ACHN (cell line): ENCODE measurements at regions not wholly inside any gene's neighbourhood (a gene's known extent, or its start where the extent isn't known, plus 50 kb on each side); places are given as distances from the start of the nearest gene placed in this dataset.

Source experiments
- DNase-seq: peaks from one replicate; pipeline ENCODE4 v3.0.0-alpha.2; 2015
- in situ Hi-C: cut with HindIII; loops from 2 replicates; pipeline ENCODE4 v1.10.0; 2017; ENCODE audit warnings: low sequenced_read_pairs, low pct_ligation_motif_present, low pct_unique_long_range_greater_than_20kb

DNA sequence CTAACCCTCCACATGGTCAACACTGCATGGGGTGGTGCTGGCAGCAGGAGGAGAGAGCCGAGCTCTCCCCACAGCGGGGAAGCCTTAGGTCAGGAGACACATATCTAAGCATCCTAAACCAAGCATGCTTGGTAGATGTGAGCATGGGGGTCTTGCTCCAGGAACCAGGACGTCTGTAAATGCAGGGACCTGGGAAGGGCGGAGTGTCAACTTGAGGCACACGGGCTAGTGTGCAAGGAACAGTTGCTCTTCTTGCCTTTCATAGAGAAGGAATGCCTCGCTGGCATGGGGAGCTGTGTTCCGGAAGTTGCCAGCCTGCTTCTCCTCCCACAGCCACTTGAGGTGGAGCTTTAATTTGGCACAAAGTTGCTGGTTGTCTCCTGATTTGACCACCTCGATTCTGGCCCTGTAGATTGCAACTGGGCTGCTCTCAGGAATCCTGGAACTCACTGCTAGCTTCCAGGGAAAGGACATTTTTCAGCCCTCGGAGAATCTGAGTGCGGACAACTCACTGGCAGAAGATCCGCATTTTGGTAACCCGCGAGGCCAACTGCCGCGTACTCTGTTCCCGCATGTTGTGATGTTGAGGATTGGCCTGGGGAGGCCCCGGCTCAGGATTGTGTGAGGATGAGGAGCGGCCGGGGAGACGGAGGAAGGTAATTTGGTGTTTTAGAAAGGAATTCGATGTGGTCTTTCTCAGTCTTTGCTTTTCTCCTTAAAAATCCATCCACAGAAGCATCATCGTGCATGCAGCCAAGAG, 370.3 kb upstream of the IRX1 start:
- no peak for DNase-seq
- in situ Hi-C loops: no loop called here

- in situ Hi-C loops: no loop called here
- no peak for DNase-seq
These were observed 372.7 kb upstream of the IRX1 start for GRCh38 chr5:3222924-3223323.

- DNase-seq: no peak
- in situ Hi-C loops: no loop called here
These were observed 374.2 kb upstream of the IRX1 start for GRCh38 chr5:3221432-3221831.

DNA sequence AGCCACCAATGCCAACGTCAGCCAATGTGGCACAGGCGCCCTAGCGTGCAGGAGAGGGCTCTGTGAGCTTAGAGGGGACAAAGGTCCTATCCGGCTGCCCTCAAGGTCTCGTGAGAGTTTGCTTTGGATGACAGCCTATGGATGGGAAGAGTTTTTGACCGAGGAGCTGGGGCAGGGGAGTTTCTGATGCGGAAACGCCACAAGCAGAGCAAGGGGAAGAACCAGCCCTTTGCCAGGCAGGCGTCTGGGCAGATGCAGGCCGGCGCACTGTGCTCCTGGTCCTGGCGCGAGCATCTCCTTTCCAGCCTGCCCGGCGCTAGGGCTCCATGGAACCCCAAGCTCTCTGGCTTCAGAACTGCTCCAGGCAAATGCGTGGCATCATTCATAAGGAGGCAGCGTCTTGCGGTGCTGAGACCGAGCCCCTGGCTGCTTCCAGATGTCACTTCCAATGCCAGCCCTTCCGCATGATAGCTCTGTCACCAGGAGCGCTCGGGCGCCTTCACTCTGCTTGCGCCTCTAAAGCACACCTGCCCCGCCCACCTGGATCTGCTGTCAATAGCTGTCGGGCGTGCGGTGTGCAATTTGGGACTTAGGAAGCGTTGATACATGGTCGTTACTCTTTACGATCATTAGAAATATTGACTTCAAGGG, 374.9 kb upstream of the IRX1 start:
- DNase-seq: no peak
- in situ Hi-C loops: no loop called here

DNA sequence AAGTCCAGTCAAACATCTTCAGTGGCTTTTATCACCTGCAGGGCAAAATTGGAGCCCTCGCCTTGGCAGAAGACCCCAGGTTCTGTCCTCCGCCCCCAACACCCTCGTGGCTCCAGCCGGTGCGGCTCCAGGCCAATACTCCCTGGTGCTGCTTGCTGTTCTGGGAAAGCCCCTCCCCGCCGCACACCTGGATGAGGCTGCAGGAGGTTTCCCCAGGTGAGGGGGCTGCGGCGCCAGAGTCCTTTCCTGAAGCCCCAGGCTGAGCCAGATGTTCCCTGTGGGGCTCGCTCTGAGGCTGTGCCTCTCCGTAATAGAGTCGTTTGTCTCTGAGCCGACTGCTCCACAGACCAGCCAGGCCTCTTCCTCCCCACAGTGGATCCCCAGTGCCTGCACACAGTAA, 375.4 kb upstream of the IRX1 start:
- in situ Hi-C loops: no loop called here

DNA sequence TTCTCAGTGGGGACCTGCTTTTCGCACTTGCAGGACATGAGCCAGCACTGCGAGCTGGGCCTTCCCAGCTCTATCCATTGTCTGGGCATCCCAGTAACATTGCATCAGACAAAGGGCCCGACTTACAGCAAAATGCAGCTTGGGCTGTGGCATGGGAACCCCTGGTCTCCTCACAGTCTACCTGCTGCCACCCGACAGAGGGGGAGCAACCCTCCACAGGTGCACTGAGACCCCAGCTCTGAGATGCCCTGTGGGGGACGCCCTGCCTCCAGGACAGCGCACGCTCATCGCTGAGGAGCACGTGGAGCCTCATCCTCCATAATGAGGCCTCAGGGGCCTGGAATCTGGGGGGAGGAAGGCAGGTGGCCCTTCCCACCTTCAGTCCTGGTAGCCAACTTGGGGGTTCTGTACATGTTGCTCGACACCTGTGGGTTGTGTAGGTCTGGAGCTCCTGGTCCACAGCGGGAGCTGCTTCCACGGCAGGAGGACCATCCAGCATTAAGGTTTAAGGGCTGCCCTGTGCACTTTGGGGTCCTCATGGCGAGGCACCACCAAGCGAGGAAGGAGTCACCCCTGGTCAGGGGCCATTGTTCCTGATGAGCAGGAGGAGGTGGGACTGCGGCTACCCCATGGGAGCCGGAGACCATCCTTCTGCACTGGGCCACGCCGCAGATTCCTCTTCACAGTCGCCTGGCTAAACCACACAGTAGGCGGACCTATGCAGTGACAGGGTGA, 376.5 kb upstream of the IRX1 start:
- DNase-seq: no peak
- in situ Hi-C loops: no loop called here

More for the DNA sequence above, 375.4 kb upstream of the IRX1 start:
- no peak for DNase-seq

- DNase-seq: no peak
- in situ Hi-C loops: no loop called here
These were observed 377.7 kb upstream of the IRX1 start for GRCh38 chr5:3217771-3218495.

GRCh38 chr5:3217114-3217513, 378.5 kb upstream of the IRX1 start:
- no peak for DNase-seq
- in situ Hi-C loops: no loop called here

DNA sequence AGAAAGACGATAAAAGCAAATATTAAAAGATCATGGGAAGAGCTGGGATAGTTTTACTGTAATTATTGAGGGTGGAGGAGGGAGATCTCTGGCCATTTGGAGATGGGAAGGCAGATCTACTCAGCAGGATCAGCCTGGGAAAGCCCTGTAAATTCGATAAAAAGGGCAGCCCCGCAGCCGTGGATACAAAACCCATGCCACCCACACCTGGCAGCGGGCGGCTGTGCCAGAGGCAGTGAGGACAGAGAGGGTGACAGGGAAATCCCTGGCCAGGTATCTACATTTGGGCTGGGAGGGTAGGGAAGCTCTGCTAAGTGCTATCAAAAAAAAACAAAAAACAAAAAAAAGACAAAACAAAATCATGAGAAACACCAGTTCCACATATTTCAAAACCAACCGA, 379.2 kb upstream of the IRX1 start:
- no peak for DNase-seq
- in situ Hi-C loops: no loop called here

DNA sequence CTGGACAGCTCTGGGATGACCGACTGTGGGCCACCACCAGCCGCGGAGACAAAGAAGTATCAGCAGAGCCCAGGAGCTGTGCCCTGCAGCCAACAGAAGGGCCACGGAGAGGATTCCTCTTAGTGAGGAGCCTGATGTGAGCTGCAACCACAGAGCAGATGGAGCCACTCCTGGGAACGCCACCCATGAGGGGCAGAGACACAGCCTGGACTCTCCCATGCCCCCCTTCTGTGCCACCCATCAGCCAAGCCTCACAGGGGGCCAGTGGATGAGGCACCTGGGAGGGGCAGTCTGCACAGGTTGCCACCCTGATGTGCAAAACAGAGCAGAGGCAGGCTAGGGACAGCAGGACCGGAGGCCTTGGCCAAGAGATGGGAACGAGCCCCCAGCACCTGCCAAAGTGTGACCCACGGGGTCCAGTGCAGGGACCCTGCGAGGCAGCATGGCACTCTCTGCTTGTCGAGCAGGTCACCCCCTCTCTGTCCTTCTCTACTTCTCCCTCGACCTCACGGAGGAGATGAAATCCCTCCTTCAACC, 380.7 kb upstream of the IRX1 start:
- in situ Hi-C loops: no loop called here

GRCh38 chr5:3214396-3214795, 381.2 kb upstream of the IRX1 start:
- in situ Hi-C loops: no loop called here
- DNase-seq: no peak

More for the DNA sequence above, 380.7 kb upstream of the IRX1 start:
- no peak for DNase-seq

DNA sequence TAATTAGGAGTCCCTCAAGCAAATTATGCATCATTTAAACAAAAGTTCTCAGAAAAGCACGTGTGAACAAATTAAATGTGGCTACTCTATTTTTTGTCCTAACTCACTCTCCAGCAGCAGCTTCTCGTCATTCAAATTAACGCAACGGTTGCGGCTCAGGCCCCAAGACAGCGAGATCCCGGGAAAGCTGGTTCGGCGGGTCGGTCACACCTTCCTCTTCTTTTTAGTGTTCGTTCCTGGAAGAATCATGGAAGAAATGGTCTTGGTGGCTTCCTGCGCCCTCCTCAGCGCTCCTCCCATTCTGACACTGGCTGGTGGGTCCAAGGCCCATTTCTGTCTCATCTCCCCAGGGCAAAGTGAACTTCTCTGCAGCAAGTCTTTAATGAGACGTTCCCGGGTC, 382.8 kb upstream of the IRX1 start:
- in situ Hi-C loops: no loop called here
- DNase-seq: no peak

- DNase-seq: no peak
- in situ Hi-C loops: no loop called here
These were observed 385.1 kb upstream of the IRX1 start for GRCh38 chr5:3210531-3210930.

DNA sequence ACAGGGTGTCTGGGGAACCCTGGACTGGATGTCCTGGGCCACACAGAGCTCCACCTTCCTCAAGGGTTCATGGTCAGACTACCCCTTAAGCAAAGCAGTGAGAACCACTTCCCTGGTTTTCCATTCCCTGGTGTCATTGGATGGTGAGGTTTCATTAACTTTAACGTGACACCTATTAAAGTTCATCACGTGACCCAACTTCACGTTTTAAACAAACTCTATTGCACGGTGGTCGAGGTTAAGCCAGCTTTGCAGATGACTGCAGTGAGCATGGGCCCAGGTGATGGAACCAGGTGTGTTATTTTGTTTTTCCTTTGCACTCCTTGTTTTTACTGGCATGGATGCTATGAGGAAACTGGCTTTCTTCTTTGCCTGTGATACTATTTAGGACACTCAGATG, 385.7 kb upstream of the IRX1 start:
- in situ Hi-C loops: no loop called here
- DNase-seq: no peak

- no peak for DNase-seq
- in situ Hi-C loops: no loop called here
These were observed 393.1 kb upstream of the IRX1 start for GRCh38 chr5:3202570-3202969.

- in situ Hi-C loops: no loop called here
- DNase-seq: no peak
These were observed 393.7 kb upstream of the IRX1 start for GRCh38 chr5:3201941-3202340.

- DNase-seq: no peak
These were observed 394.5 kb upstream of the IRX1 start for GRCh38 chr5:3201121-3201520.

DNA sequence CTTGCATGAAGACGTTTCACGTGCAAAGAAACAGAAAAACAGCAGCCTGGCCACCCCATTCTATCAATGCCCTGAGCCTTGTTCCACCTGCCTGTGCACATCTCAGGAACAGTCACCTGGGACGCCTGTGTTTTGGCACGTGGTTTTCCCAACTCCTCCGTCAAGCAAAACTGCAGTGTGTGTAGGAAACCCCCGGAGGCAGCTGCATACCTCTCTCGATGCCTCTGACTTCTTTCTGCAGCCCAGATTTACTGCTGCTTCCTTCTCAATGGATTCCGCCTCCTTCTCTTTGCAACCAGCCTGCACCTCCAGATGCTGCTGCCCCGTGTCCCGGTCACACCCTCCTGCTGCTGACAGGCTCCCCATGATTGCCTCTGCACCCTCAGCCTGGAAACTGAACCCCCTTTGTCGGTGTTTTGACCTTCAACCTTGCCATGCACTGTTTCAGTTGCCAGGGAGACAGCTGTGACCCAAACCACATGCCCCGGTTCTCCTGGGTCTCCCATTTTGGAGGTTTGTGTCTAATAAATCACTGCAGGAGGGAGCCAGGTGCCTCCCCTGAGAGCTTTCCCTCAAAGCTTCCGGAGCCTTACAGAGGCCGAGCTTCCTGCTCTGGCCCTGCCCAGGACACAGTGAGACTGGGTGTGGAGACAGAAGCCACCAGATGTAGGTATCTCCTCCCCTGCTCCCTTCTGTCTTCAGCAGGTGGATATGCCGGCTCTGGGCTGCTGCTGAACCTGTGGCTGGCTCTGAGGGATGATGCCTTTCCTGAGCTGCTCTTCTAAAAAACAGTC, 395.5 kb upstream of the IRX1 start:
- DNase-seq: no peak
- in situ Hi-C loops: no loop called here

More at GRCh38 chr5:3201121-3201520, 394.5 kb upstream of the IRX1 start:
- in situ Hi-C loops: no loop called here
